Epithelial cell of prostate (primary cell): ENCODE measurements at regions not wholly inside any gene's neighbourhood (a gene's known extent, or its start where the extent isn't known, plus 50 kb on each side); places are given as distances from the start of the nearest gene placed in this dataset.
"Not testable (repeated sequence)": the region's sequence is repeated elsewhere in the genome, so short reads cannot be mapped to it uniquely, and the experiment has no call there.

Source experiments
- DNase-seq: peaks from one replicate; pipeline ENCODE4 v3.0.0-alpha.2; 2011; ENCODE audit warnings: low read depth, low spot score
- H3K27ac ChIP-seq: fragments of 450-650 bp; 2 replicates; pipeline ENCODE4 v1.5.1; 2017; ENCODE audit warnings: mild to moderate bottlenecking

GRCh38 chr14:105901226-105901625 is 374.8 kb downstream of the TMEM121 start:
- H3K27ac ChIP-seq = no peak overlapping the region
- DNase-seq = no peak

- no peak overlapping the region for H3K27ac ChIP-seq
- DNase-seq = no peak
Observed at GRCh38 chr14:105902131-105902898, 375.9 kb downstream of the TMEM121 start.

GRCh38 chr14:105902899-105903165 is 376.4 kb downstream of the TMEM121 start:
- not testable (repeated sequence) for DNase-seq, H3K27ac ChIP-seq

GRCh38 chr14:105903971-105904370 is 377.6 kb downstream of the TMEM121 start:
- DNase-seq = no peak
- H3K27ac ChIP-seq = no peak overlapping the region

GRCh38 chr14:105904379-105904778 is 378.0 kb downstream of the TMEM121 start:
- DNase-seq = no peak
- H3K27ac ChIP-seq = no peak overlapping the region

- H3K27ac ChIP-seq = no peak overlapping the region
- no peak for DNase-seq
Observed at GRCh38 chr14:105905456-105905855, 379.1 kb downstream of the TMEM121 start.

- no peak overlapping the region for H3K27ac ChIP-seq
- DNase-seq = no peak
Observed at GRCh38 chr14:105907276-105907675, 380.9 kb downstream of the TMEM121 start.

- no peak for DNase-seq
- H3K27ac ChIP-seq = no peak overlapping the region
Observed at GRCh38 chr14:105908006-105908405, 381.6 kb downstream of the TMEM121 start.

- no peak for DNase-seq
- H3K27ac ChIP-seq = no peak overlapping the region
Observed at GRCh38 chr14:105908481-105908911, 382.1 kb downstream of the TMEM121 start.

- no peak overlapping the region for H3K27ac ChIP-seq
- no peak for DNase-seq
Observed at GRCh38 chr14:105909046-105909827, 382.9 kb downstream of the TMEM121 start.

GRCh38 chr14:105909828-105910120 is 383.4 kb downstream of the TMEM121 start:
- H3K27ac ChIP-seq, DNase-seq: not testable (repeated sequence)

GRCh38 chr14:105910426-105910825 is 384.0 kb downstream of the TMEM121 start:
- no peak overlapping the region for H3K27ac ChIP-seq
- no peak for DNase-seq

- H3K27ac ChIP-seq = no peak overlapping the region
- DNase-seq = no peak
Observed at GRCh38 chr14:105911006-105911847, 384.8 kb downstream of the TMEM121 start.

GRCh38 chr14:105911848-105912292 is 385.5 kb downstream of the TMEM121 start:
- DNase-seq, H3K27ac ChIP-seq: not testable (repeated sequence)

GRCh38 chr14:105912641-105913180 is 386.3 kb downstream of the TMEM121 start:
- DNase-seq = no peak
- no peak overlapping the region for H3K27ac ChIP-seq

- no peak for DNase-seq
Observed at GRCh38 chr14:105913221-105913620, 386.8 kb downstream of the TMEM121 start.

GRCh38 chr14:105913861-105914260 is 387.5 kb downstream of the TMEM121 start:
- DNase-seq = no peak
- H3K27ac ChIP-seq = no peak overlapping the region

More at GRCh38 chr14:105913221-105913620, 386.8 kb downstream of the TMEM121 start:
- H3K27ac ChIP-seq = no peak overlapping the region

GRCh38 chr14:105914281-105914680 is 387.9 kb downstream of the TMEM121 start:
- H3K27ac ChIP-seq, DNase-seq: not testable (repeated sequence)

- no peak for DNase-seq
- H3K27ac ChIP-seq = no peak overlapping the region
Observed at GRCh38 chr14:105914738-105915385, 388.5 kb downstream of the TMEM121 start.

- DNase-seq, H3K27ac ChIP-seq: not testable (repeated sequence)
Observed at GRCh38 chr14:105915546-105915945, 389.2 kb downstream of the TMEM121 start.
